HFFc6 (cell line): ENCODE measurements at regions not wholly inside any gene's neighbourhood (a gene's known extent, or its start where the extent isn't known, plus 50 kb on each side); places are given as distances from the start of the nearest gene placed in this dataset.

Source experiments
- DNase-seq: peaks from one replicate; pipeline ENCODE4 v3.0.0-alpha.2; 2018
- H3K27ac Mint-ChIP-seq: 2 replicates; pipeline ENCODE4 v1.8.0; 2020; ENCODE audit warnings: mild to moderate bottlenecking, mixed read lengths
- H3K27me3 Mint-ChIP-seq: 2 replicates; pipeline ENCODE4 v1.8.0; 2021; ENCODE audit warnings: mild to moderate bottlenecking, moderate library complexity, mixed read lengths; ENCODE audit not compliant: insufficient read depth
- H3K36me3 Mint-ChIP-seq: 2 replicates; pipeline ENCODE4 v1.8.0; 2021; ENCODE audit warnings: low read depth, mixed read lengths
- H3K4me1 Mint-ChIP-seq: 2 replicates; pipeline ENCODE4 v1.8.0; 2020; ENCODE audit warnings: low read depth, mixed read lengths
- H3K4me3 Mint-ChIP-seq: 2 replicates; pipeline ENCODE4 v1.8.0; 2020; ENCODE audit warnings: mild to moderate bottlenecking, moderate library complexity, mixed read lengths
- H3K9me3 Mint-ChIP-seq: 2 replicates; pipeline ENCODE4 v1.8.0; 2020; ENCODE audit warnings: mild to moderate bottlenecking, mixed read lengths
- CTCF ChIP-seq: fragments of 200-600 bp; sonication (generic); IDR thresholded peaks from 2 replicates; pipeline ENCODE4 v1.5.0; 2021; ENCODE audit warnings: antibody characterized with exemption, mild to moderate bottlenecking

GRCh38 chr6:105851606-105852005 is 234.5 kb upstream of the PRDM1 start:
- TF ChIP-seq CTCF, result no peak
- H3K36me3 Mint-ChIP-seq, result no peaks in the 10 kb centered on the region
- no peak overlapping the region for H3K4me3 Mint-ChIP-seq
- no peak for DNase-seq
- H3K9me3 Mint-ChIP-seq, result no peaks in the 10 kb centered on the region
- no peaks in the 10 kb centered on the region; the same call in 1 of the 2 replicates for H3K27me3 Mint-ChIP-seq
- H3K4me1 Mint-ChIP-seq, result peaks cover 19% of the 10 kb centered on the region
- H3K27ac Mint-ChIP-seq, result no peak overlapping the region

GRCh38 chr6:105851113-105851580 is 235.0 kb upstream of the PRDM1 start:
- no peak for DNase-seq
- no peak overlapping the region for H3K27ac Mint-ChIP-seq
- H3K27me3 Mint-ChIP-seq, result no peaks in the 10 kb centered on the region; the same call in 1 of the 2 replicates
- H3K36me3 Mint-ChIP-seq, result no peaks in the 10 kb centered on the region
- H3K4me3 Mint-ChIP-seq, result no peak overlapping the region
- TF ChIP-seq CTCF, result no peak
- no peaks in the 10 kb centered on the region for H3K9me3 Mint-ChIP-seq
- peaks cover 19% of the 10 kb centered on the region for H3K4me1 Mint-ChIP-seq

GRCh38 chr6:105850261-105851112 is 235.6 kb upstream of the PRDM1 start:
- no peak for DNase-seq
- no peaks in the 10 kb centered on the region for H3K9me3 Mint-ChIP-seq
- no peak overlapping the region for H3K27ac Mint-ChIP-seq

GRCh38 chr6:105849746-105850145 is 236.4 kb upstream of the PRDM1 start:
- no peaks in the 10 kb centered on the region; the same call in 1 of the 2 replicates for H3K27me3 Mint-ChIP-seq
- H3K27ac Mint-ChIP-seq, result no peak overlapping the region
- peaks cover 19% of the 10 kb centered on the region for H3K4me1 Mint-ChIP-seq
- DNase-seq, result no peak
- TF ChIP-seq CTCF, result no peak
- H3K36me3 Mint-ChIP-seq, result no peaks in the 10 kb centered on the region
- H3K9me3 Mint-ChIP-seq, result no peaks in the 10 kb centered on the region
- no peak overlapping the region for H3K4me3 Mint-ChIP-seq

More at GRCh38 chr6:105850261-105851112, 235.6 kb upstream of the PRDM1 start:
- H3K27me3 Mint-ChIP-seq, result no peaks in the 10 kb centered on the region; the same call in 1 of the 2 replicates
- H3K4me1 Mint-ChIP-seq, result peaks cover 19% of the 10 kb centered on the region
- no peak overlapping the region for H3K4me3 Mint-ChIP-seq
- no peaks in the 10 kb centered on the region for H3K36me3 Mint-ChIP-seq
- TF ChIP-seq CTCF, result no peak

- no peak overlapping the region for H3K4me3 Mint-ChIP-seq
- no peak for TF ChIP-seq CTCF
- no peaks in the 10 kb centered on the region for H3K9me3 Mint-ChIP-seq
- H3K27me3 Mint-ChIP-seq, result no peaks in the 10 kb centered on the region; the same call in 1 of the 2 replicates
- peaks cover 3% of the 10 kb centered on the region; the same call in 1 of the 2 replicates for H3K36me3 Mint-ChIP-seq
- no peak overlapping the region for H3K27ac Mint-ChIP-seq
- peaks cover 19% of the 10 kb centered on the region for H3K4me1 Mint-ChIP-seq
- DNase-seq, result no peak
These were observed 238.7 kb upstream of the PRDM1 start for GRCh38 chr6:105847433-105847832.
